ENCODE measurements at regions not wholly inside any gene's neighbourhood (a gene's known extent, or its start where the extent isn't known, plus 50 kb on each side); places are given as distances from the start of the nearest gene placed in this dataset.

DNA sequence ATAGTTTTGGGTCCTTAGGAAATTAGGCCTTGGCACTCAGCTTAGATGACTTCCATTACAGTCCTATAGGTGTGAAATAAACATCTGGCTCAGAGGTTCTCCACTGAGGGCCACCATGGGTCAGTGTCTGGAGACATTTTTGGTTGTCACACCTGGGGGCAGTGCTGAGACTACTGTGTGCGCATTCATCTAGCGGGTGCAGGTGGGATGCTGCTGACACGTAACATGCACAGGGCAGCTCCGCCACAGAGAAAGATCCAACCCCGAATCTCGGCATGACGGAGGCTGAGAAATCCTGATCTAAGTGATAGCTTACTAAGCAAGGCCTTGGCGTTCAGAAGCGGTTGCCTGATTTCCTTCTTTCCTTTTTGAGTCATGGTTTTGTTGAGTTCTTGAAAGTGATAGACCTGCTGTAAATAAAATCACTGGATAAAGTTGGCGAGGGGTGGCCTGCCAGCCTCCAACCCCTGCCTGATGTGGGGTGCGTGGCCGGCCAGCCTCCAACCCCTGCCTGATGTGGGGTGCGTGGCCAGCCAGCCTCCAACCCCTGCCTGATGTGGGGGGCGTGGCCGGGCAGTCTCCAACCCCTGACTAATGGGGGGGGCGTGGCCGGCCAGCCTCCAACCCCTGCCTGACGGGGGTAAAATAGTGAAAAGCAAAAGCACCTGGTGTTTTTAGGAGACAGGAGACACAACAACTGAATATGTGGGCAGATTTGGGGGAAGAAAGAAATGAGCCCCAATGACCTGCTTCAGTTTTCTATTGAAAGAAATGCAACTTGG, 158.1 kb downstream of the CDH26 start:
- ChIA-PET POLR2A (no interaction called here), CTCF (interaction anchor here (0.9 to 1.1 kb wide), 2 partner anchors 59 to 94 kb away, joined by 3 read pairs; no protein-coding TSS in a partner anchor)
- peaks cover 8% of the 10 kb centered on the region for H3K27me3 ChIP-seq (ENCODE audit: control insufficient read depth, insufficient read depth, low read length)
- no peaks in the 10 kb centered on the region for H3K9me3 ChIP-seq (ENCODE audit: control insufficient read depth, insufficient read depth, low read length)
- no peak overlapping the region for H3K27ac ChIP-seq (ENCODE audit: low read depth, low read length)
- TF ChIP-seq, protein P1, sequence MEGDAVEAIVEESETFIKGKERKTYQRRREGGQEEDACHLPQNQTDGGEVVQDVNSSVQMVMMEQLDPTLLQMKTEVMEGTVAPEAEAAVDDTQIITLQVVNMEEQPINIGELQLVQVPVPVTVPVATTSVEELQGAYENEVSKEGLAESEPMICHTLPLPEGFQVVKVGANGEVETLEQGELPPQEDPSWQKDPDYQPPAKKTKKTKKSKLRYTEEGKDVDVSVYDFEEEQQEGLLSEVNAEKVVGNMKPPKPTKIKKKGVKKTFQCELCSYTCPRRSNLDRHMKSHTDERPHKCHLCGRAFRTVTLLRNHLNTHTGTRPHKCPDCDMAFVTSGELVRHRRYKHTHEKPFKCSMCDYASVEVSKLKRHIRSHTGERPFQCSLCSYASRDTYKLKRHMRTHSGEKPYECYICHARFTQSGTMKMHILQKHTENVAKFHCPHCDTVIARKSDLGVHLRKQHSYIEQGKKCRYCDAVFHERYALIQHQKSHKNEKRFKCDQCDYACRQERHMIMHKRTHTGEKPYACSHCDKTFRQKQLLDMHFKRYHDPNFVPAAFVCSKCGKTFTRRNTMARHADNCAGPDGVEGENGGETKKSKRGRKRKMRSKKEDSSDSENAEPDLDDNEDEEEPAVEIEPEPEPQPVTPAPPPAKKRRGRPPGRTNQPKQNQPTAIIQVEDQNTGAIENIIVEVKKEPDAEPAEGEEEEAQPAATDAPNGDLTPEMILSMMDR (IDR thresholded peaks at IDR 0.05; ENCODE audit: low read depth, low read length): no peak
- no peak overlapping the region for H3K4me3 ChIP-seq (ENCODE audit: low read depth, low read length)
- DNase-seq (ENCODE audit: low read depth, low spot score): no peak

DNA sequence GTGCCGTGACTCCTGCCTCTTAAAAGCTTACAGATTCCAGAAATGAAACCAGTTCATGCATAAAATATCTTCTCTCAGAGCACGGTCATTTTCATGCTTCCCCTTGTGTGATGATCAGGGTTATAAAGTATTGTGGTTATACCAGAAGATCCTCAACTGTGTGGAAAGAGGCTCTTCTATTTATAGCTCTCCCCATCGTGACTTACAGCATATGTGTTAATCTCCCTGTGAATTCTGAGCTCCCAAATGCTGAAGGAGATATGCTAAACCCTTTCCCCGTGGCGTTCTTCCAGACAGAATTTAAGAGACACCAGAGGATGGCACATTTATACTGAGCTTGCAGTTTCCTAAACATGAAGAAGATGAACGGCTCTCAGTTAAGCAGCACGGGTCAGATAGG, 158.8 kb downstream of the CDH26 start:
- no peak overlapping the region for H3K27ac ChIP-seq (ENCODE audit: low read depth, low read length)
- no peak overlapping the region for H3K4me3 ChIP-seq (ENCODE audit: low read depth, low read length)
- peaks cover 10% of the 10 kb centered on the region for H3K27me3 ChIP-seq (ENCODE audit: control insufficient read depth, insufficient read depth, low read length)
- ChIA-PET POLR2A (no interaction called here), CTCF (no interaction called here)
- DNase-seq (ENCODE audit: low read depth, low spot score): no peak
- TF ChIP-seq, protein P1 (IDR thresholded peaks at IDR 0.05; ENCODE audit: low read depth, low read length): no peak
- no peaks in the 10 kb centered on the region for H3K9me3 ChIP-seq (ENCODE audit: control insufficient read depth, insufficient read depth, low read length)

DNA sequence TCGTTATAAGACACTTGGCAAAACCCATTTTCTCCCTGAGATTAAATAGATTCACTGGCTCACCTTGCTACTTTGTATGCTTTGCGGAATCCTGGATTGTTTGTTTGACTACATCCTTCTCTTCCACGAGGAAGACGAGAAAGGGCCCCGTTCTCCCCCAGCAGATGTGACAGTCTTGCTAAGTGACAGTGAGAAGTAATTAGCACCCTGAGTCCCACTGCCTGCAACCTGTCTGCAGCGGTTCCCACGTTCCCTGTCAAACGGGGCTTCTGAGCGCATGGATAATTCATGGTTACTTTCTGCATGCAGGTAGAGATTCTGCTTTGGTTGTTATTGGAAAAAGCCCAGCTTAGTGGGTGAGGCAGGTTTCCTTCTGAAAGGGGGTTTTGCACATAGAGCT, 163.7 kb downstream of the CDH26 start:
- TF ChIP-seq, protein P1 (IDR thresholded peaks at IDR 0.05; ENCODE audit: low read depth, low read length): no peak
- H3K27ac ChIP-seq (ENCODE audit: low read depth, low read length): no peak overlapping the region
- ChIA-PET POLR2A (no interaction called here), CTCF (no interaction called here)
- peaks cover 8% of the 10 kb centered on the region for H3K27me3 ChIP-seq (ENCODE audit: control insufficient read depth, insufficient read depth, low read length)
- no peak for DNase-seq (ENCODE audit: low read depth, low spot score)
- no peaks in the 10 kb centered on the region for H3K9me3 ChIP-seq (ENCODE audit: control insufficient read depth, insufficient read depth, low read length)
- H3K4me3 ChIP-seq (ENCODE audit: low read depth, low read length): no peak overlapping the region

DNA sequence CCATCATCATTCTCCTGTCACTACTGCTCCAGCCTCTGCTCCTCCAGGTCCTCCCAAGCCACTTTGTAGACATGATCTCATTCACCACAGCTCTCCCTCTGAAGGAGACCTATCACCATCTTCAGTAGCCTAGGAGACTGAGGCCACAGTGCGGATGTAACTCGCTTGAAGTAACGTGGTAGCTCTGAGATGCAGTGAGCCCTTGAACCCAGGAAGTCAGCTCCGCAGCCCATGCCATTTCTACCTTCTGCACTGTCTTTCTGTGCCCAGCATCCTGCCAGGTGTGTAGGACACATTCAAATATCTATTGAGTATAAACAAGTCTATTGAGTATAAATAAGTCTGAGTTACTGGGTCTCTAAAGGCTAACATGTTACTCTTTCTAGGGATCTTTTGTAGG, 164.4 kb downstream of the CDH26 start:
- Histone ChIP-seq H3K9me3 (ENCODE audit: control insufficient read depth, insufficient read depth, low read length) (no peaks in the 10 kb centered on the region), H3K27ac (ENCODE audit: low read depth, low read length) (no peak overlapping the region), H3K27me3 (ENCODE audit: control insufficient read depth, insufficient read depth, low read length) (peaks cover 2% of the 10 kb centered on the region), H3K4me3 (ENCODE audit: low read depth, low read length) (no peak overlapping the region)
- TF ChIP-seq, protein P1 (IDR thresholded peaks at IDR 0.05; ENCODE audit: low read depth, low read length): no peak
- POLR2A ChIA-PET: no interaction called here
- CTCF ChIA-PET: no interaction called here
- DNase-seq (ENCODE audit: low read depth, low spot score): no peak

DNA sequence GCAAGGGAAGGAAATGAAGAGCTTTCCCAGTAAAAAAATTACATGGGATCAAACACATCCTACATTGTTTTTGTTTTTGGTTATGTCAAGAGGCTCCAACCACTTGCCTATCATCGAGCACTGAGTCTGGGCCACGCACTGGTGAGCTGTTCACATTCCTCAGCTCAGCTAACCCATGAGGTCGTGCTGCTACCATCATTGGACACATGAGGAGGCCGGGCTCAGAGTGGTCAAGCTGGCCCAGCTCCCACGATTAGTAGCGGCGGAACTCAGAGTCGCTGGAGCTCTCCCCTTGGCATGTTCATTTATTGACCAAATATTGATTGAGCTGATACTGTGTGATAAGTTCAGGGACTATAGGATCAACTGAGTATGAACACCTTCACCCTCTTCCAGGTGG, 164.9 kb downstream of the CDH26 start:
- Histone ChIP-seq H3K27me3 (ENCODE audit: control insufficient read depth, insufficient read depth, low read length) (peaks cover 2% of the 10 kb centered on the region), H3K27ac (ENCODE audit: low read depth, low read length) (no peak overlapping the region), H3K9me3 (ENCODE audit: control insufficient read depth, insufficient read depth, low read length) (no peaks in the 10 kb centered on the region), H3K4me3 (ENCODE audit: low read depth, low read length) (no peak overlapping the region)
- TF ChIP-seq, protein P1 (IDR thresholded peaks at IDR 0.05; ENCODE audit: low read depth, low read length): no peak
- no peak for DNase-seq (ENCODE audit: low read depth, low spot score)
- ChIA-PET CTCF (interaction anchor here (0.5 kb wide), 1 partner anchor 1152 kb away, joined by 3 read pairs; no protein-coding TSS in a partner anchor), POLR2A (no interaction called here)

All from AG04450 (cell line).